NT2/D1 (cell line): ENCODE measurements at regions not wholly inside any gene's neighbourhood (a gene's known extent, or its start where the extent isn't known, plus 50 kb on each side); places are given as distances from the start of the nearest gene placed in this dataset.

Experiments used
- SUZ12 ChIP-seq: IDR thresholded peaks from 2 replicates; pipeline ENCODE4 v1.6.1; 2011; ENCODE audit not compliant: insufficient read length, insufficient read depth; ENCODE audit errors: extremely low read depth
- YY1 ChIP-seq: IDR thresholded peaks from 2 replicates; pipeline ENCODE4 v1.6.1; 2011; ENCODE audit not compliant: insufficient read length, insufficient read depth
- ZNF274 ChIP-seq: IDR thresholded peaks from 2 replicates; pipeline ENCODE4 v1.6.1; 2011; ENCODE audit warnings: mild to moderate bottlenecking, low read depth, low read length

GRCh38 chr15:91769476-91769875 is 84.0 kb upstream of the SLCO3A1 start:
- TF ChIP-seq YY1 (no peak), ZNF274 (no peak), SUZ12 (no peak)
